ENCODE measurements at regions not wholly inside any gene's neighbourhood (a gene's known extent, or its start where the extent isn't known, plus 50 kb on each side); places are given as distances from the start of the nearest gene placed in this dataset.

DNA sequence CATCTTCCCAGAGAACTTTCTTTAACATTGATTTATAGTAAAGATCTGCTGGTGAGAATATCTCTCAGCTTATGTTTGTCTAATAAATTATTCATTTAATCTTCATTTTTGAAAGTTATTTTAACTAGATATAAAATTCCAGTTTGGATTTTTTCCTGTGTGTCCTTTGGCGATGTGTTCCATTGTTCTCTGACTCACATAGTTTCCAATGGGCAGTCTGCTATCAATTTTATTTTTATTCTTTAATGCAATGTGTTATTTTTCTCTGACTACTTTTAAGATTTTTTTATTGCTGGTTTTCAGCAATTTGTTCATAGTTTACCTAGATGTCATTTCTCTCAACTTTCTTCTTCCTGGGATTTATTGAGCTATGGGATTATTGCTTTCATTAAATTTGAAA is 325.2 kb upstream of the POGK start:
- TF ChIP-seq CTCF (IDR thresholded peaks at IDR 0.05; ENCODE audit: insufficient read depth, low read depth, low read length) = no peak
- no peaks in the 10 kb centered on the region for H3K27me3 ChIP-seq (ENCODE audit: control insufficient read depth, insufficient read depth, low read length)
- no peaks in the 10 kb centered on the region for H3K36me3 ChIP-seq (ENCODE audit: control insufficient read depth, insufficient read depth, low read length)
- ChIA-PET POLR2A (no interaction called here), CTCF (no interaction called here)
- no peak overlapping the region for H3K4me3 ChIP-seq (ENCODE audit: low read depth, low read length)
- DNase-seq (ENCODE audit: low read depth) = no peak

- no peaks in the 10 kb centered on the region for H3K27me3 ChIP-seq (ENCODE audit: control insufficient read depth, insufficient read depth, low read length)
- TF ChIP-seq CTCF (IDR thresholded peaks at IDR 0.05; ENCODE audit: insufficient read depth, low read depth, low read length) = no peak
- H3K4me3 ChIP-seq (ENCODE audit: low read depth, low read length) = no peak overlapping the region
- POLR2A ChIA-PET = no interaction called here
- H3K36me3 ChIP-seq (ENCODE audit: control insufficient read depth, insufficient read depth, low read length) = no peaks in the 10 kb centered on the region
- DNase-seq (ENCODE audit: low read depth) = no peak
- CTCF ChIA-PET = no interaction called here
These were observed 311.5 kb upstream of the POGK start for GRCh38 chr1:166527752-166528151.

DNA sequence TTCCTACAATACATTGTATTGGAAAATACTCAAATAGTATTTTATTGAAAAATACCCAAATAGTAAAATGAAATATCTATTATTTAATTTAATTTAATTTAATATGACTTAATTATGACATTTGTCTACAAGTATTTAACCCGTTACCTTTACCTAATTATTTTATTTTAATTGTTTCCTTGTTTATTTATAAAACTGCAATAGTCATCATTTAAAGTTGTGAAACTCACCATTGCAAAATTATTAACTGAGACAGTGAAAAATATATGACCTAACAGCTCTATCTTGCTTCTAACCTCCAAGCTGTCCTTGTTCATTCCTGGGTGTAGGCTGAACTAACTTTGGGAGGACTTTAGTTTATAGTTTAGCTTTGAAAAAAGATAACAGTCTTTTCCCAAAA is 300.6 kb upstream of the POGK start:
- ChIA-PET CTCF (no interaction called here), POLR2A (no interaction called here)
- TF ChIP-seq CTCF (IDR thresholded peaks at IDR 0.05; ENCODE audit: insufficient read depth, low read depth, low read length) = no peak
- H3K27me3 ChIP-seq (ENCODE audit: control insufficient read depth, insufficient read depth, low read length) = no peaks in the 10 kb centered on the region
- no peaks in the 10 kb centered on the region for H3K36me3 ChIP-seq (ENCODE audit: control insufficient read depth, insufficient read depth, low read length)
- no peak overlapping the region for H3K4me3 ChIP-seq (ENCODE audit: low read depth, low read length)
- no peak for DNase-seq (ENCODE audit: low read depth)

DNA sequence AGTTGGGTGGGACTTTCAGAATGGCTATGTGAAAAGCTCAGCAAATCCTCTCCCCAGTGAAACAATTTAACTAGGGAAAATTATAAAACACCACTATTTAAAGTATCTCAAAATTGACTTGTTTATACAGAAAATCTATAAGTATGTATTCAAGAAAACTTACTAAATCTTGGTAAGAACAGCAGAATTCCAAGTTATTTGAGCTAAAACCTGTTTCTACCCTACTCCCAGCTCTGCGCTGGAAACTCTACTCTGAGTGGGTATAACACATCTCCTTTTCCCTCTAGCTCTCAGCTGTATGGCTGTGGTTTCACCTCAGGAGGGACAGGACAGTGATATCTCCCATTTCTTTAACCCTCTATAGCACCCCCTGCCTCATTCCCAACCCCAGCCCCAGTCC is 295.2 kb upstream of the POGK start:
- no peaks in the 10 kb centered on the region for H3K36me3 ChIP-seq (ENCODE audit: control insufficient read depth, insufficient read depth, low read length)
- no peaks in the 10 kb centered on the region for H3K27me3 ChIP-seq (ENCODE audit: control insufficient read depth, insufficient read depth, low read length)
- no peak overlapping the region for H3K4me3 ChIP-seq (ENCODE audit: low read depth, low read length)
- no peak for TF ChIP-seq CTCF (IDR thresholded peaks at IDR 0.05; ENCODE audit: insufficient read depth, low read depth, low read length)
- ChIA-PET CTCF (no interaction called here), POLR2A (no interaction called here)
- DNase-seq (ENCODE audit: low read depth) = no peak

DNA sequence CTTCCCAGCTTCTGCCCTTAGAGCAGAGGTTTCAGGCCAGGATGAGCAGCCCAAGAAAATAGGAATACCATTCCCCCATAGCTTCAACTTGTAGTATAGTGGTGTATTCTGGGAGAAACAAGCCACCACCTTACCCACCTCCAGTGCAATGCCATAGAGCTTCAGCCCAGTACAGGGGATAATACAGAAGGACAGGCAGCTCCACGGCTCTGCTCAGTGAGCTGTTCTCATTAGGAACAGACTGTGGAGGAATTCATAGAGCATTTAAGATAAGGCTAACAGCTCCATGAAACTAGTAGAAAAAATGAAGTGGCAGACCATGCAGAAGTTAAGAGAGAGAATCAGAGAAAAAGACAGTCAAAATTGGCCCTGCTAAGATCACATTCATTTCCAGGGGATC is 294.7 kb upstream of the POGK start:
- no peak overlapping the region for H3K4me3 ChIP-seq (ENCODE audit: low read depth, low read length)
- ChIA-PET CTCF (no interaction called here), POLR2A (no interaction called here)
- no peak for DNase-seq (ENCODE audit: low read depth)
- H3K27me3 ChIP-seq (ENCODE audit: control insufficient read depth, insufficient read depth, low read length) = no peaks in the 10 kb centered on the region
- TF ChIP-seq CTCF (IDR thresholded peaks at IDR 0.05; ENCODE audit: insufficient read depth, low read depth, low read length) = no peak
- H3K36me3 ChIP-seq (ENCODE audit: control insufficient read depth, insufficient read depth, low read length) = no peaks in the 10 kb centered on the region
